HepG2 (cell line): ENCODE measurements at regions not wholly inside any gene's neighbourhood (a gene's known extent, or its start where the extent isn't known, plus 50 kb on each side); places are given as distances from the start of the nearest gene placed in this dataset.

Experiments
- ATAC-seq: fragments of 200-7000 bp; cut with Tn5 transposase; 3 replicates; pipeline ENCODE4 v1.9.1; 2020; ENCODE audit warnings: mild to moderate bottlenecking, moderate library complexity
- BruUV-seq: library from RNA; stranded (reverse); fragments of 400-500 nt; replicated peaks from 2 replicates; lab custom pipeline; 2021; lab: Mats Ljungman, UMichigan
- CTCF ChIA-PET: fragments of 300-600 bp; formaldehyde crosslinking; extraction: SDS; loops from one replicate; lab custom pipeline; 2021; ENCODE audit warnings: low total read pairs, inconsistent platforms, low intra/inter-chr PET ratio; lab: Yijun Ruan, JAX
- POLR2A ChIA-PET: fragments of 350-600 bp; sonication (Branson Sonifier 250); formaldehyde crosslinking; loops from one replicate; lab custom pipeline; 2020; ENCODE audit warnings: antibody characterized with exemption, inconsistent platforms; lab: Yijun Ruan, JAX
- DNase-seq: peaks from one replicate; pipeline ENCODE4 v3.0.0-alpha.2; 2015; ENCODE audit warnings: low spot score
- FAIRE-seq: peaks from 3 replicates; lab custom pipeline; 2011; peaks lifted over from hg19 to GRCh38; lab: Jason Lieb, UNC
- H2AFZ ChIP-seq: one replicate; pipeline ENCODE4 v1.6.1; 2011; ENCODE audit warnings: low read length, inconsistent platforms
- H3K27ac ChIP-seq: fragments of 300-600 bp; 3 replicates; pipeline ENCODE4 v1.8.0; 2011; ENCODE audit warnings: mixed run types, mild to moderate bottlenecking, mixed read lengths, low read length, inconsistent platforms; ENCODE audit not compliant: insufficient read depth; ENCODE audit errors: extremely low read length
- H3K27me3 ChIP-seq, 2 experiments: fragments of 200-600 bp in 1 of 2; 2 replicates in 1 of 2; 3 replicates in 1 of 2; pipeline versions ENCODE4 v1.6.0 to v1.8.0; 2011; ENCODE audit warnings: low read length in 2 of 2, mild to moderate bottlenecking in 2 of 2, moderate library complexity in 2 of 2, inconsistent platforms in 1 of 2; ENCODE audit not compliant: insufficient read depth in 2 of 2, control insufficient read depth in 1 of 2
- H3K36me3 ChIP-seq, 2 experiments: fragments of 200-600 bp in 1 of 2; replicated peaks in 1 of 2; 2 replicates in 1 of 2; 3 replicates in 1 of 2; pipeline versions ENCODE4 v1.5.1 to v1.8.0; 2011; ENCODE audit warnings: low read length in 2 of 2, inconsistent platforms in 1 of 2; ENCODE audit not compliant: insufficient read depth in 2 of 2, control insufficient read depth in 1 of 2
- H3K4me1 ChIP-seq: 2 replicates; pipeline ENCODE4 v1.5.1; 2012; ENCODE audit warnings: low read length, inconsistent platforms; ENCODE audit not compliant: insufficient read depth
- H3K4me2 ChIP-seq: 2 replicates; pipeline ENCODE4 v1.6.0; 2011; ENCODE audit warnings: low read depth, low read length, inconsistent platforms
- H3K4me3 ChIP-seq, 3 experiments: fragments of 200-600 bp in 1 of 3; sonication (generic), shearing (Covaris generic) in 1 of 3; replicated peaks in 1 of 3; 2 replicates each; pipeline ENCODE4 v1.5.1; 2011 to 2016; ENCODE audit warnings: low read length in 3 of 3, inconsistent platforms in 2 of 3, low read depth in 2 of 3, mild to moderate bottlenecking in 2 of 3, control low read depth in 1 of 3, mixed read lengths in 1 of 3; ENCODE audit not compliant: insufficient read depth in 1 of 3
- H3K79me2 ChIP-seq: one replicate; pipeline ENCODE4 v1.6.1; 2011; ENCODE audit warnings: low read length, inconsistent platforms; ENCODE audit not compliant: insufficient read depth
- H3K9ac ChIP-seq: 2 replicates; pipeline ENCODE4 v1.6.0; 2011; ENCODE audit warnings: mild to moderate bottlenecking, low read depth, low read length, inconsistent platforms; ENCODE audit not compliant: insufficient read depth
- H3K9me3 ChIP-seq: 2 replicates; pipeline ENCODE4 v1.5.1; 2012; ENCODE audit warnings: mild to moderate bottlenecking, low read length
- H4K20me1 ChIP-seq: 2 replicates; pipeline ENCODE4 v1.6.0; 2011; ENCODE audit warnings: inconsistent platforms, mild to moderate bottlenecking, low read length, moderate library complexity; ENCODE audit not compliant: insufficient read depth
- CBX1 ChIP-seq: IDR thresholded peaks from one replicate; pipeline ENCODE4 v1.6.1; 2016; ENCODE audit warnings: antibody characterized with exemption, low read depth
- HDAC6 ChIP-seq: fragments of 200-600 bp; sonication (generic); IDR thresholded peaks from 2 replicates; pipeline ENCODE4 v1.7.0; 2017; ENCODE audit warnings: mild to moderate bottlenecking, antibody characterized with exemption, low read length, low read depth
- KLF16 ChIP-seq, 2 experiments: sonication (generic) in 1 of 2; formaldehyde crosslinking in 1 of 2; IDR thresholded peaks; 2 replicates each; pipeline versions ENCODE4 v1.6.1 to v1.8.0; 2016 to 2023; ENCODE audit warnings: missing genetic modification reagents in 2 of 2, missing compliant biosample characterization in 1 of 2
- PPARG ChIP-seq: conservative IDR thresholded peaks from 2 replicates; pipeline ENCODE4 v1.6.1; 2016; ENCODE audit warnings: missing biosample characterization, missing genetic modification reagents
- RFXANK ChIP-seq: IDR thresholded peaks from 2 replicates; pipeline ENCODE4 v1.6.1; 2016
- SOX13 ChIP-seq, 3 experiments: fragments of 450-650 bp in 1 of 3; sonication (generic) in 1 of 3; formaldehyde crosslinking in 1 of 3; IDR thresholded peaks in 2 of 3; conservative IDR thresholded peaks in 1 of 3; 2 replicates each; pipeline versions ENCODE4 v1.5.0 to v1.6.1; 2016 to 2020; ENCODE audit warnings: antibody characterized with exemption in 1 of 3, mild to moderate bottlenecking in 1 of 3, missing compliant biosample characterization in 1 of 3, missing genetic modification reagents in 1 of 3, moderate library complexity in 1 of 3
- WGBS: methylation state at CpG from one replicate; pipeline ENCODE4 v1.1.6; 2017; ENCODE audit warnings: low lambda C conversion rate; 5-methylcytosine and 5-hydroxymethylcytosine counted together
- in situ Hi-C: cut with HindIII; loops from 2 replicates; pipeline ENCODE4 v1.10.0; 2017; ENCODE audit warnings: low pct_unique_long_range_greater_than_20kb; ENCODE audit not compliant: extremely low pct_ligation_motif_present
- intact Hi-C: fragments of 100-400 bp; cut with micrococcal nuclease; formaldehyde crosslinking; loops from one replicate; pipeline ENCODE4 v1.10.0; 2022; ENCODE audit not compliant: unreplicated experiment

DNA sequence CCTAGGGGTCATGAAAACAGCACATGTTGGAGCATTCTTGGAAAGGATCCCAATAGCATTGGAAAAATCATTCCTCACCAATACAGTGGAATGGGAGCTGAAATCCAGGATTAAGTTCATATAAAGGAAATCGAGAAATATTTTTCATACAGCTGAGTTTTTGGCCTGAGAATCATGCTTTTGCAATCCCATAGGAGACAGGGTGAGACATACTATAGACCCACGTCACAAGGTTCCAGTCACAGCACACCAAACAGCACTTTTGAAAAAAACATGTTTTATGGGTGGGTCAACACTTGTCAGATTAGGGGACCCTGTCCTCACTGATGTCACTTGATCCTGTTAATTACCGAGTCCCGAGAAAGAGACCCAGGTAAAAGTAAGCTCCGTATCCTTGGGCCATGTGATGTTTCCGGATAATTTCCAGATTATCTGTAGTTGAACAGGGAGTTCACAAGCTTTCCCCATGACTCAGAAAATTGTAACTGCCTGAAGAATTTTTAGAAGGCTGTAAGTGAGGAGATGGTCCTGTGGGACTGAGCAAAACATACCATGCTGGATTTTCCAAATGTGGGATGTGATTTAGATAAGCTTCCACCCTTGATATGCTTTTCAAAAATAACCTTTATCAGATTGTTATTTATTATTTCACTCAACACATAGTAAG is 80.9 kb upstream of the TLR3 start:
- CTCF ChIA-PET, result no interaction called here
- no peak for ATAC-seq
- WGBS, result 61% methylated on average over 6 of the region's 6 CpGs
- no peak for DNase-seq
- TF ChIP-seq CBX1, result no peak
- TF ChIP-seq PPARG (CRISPR knock-in tag), result no peak
- TF ChIP-seq KLF16 (CRISPR knock-in tag; IDR thresholded peaks at IDR 0.05), result no peak
- TF ChIP-seq SOX13 (IDR thresholded peaks at IDR 0.05), result no peak
- no peak for TF ChIP-seq SOX13 (CRISPR knock-in tag; conservative IDR thresholded peaks at IDR 0.05 in 1 of 2, IDR thresholded peaks at IDR 0.05 in 1 of 2)
- intact Hi-C loops (no loop called here), in situ Hi-C loops (no loop called here)
- no peak for FAIRE-seq
- H3K36me3 ChIP-seq, result no peaks in the 10 kb centered on the region
- no peak overlapping the region for H3K9ac ChIP-seq
- H4K20me1 ChIP-seq, result no peaks in the 10 kb centered on the region
- H3K4me2 ChIP-seq, result no peak overlapping the region
- no TSS peak for BruUV-seq
- H2AFZ ChIP-seq, result no peak overlapping the region
- no peaks in the 10 kb centered on the region; the same call in 1 of the 2 replicates for H3K9me3 ChIP-seq
- H3K4me1 ChIP-seq, result no peaks in the 10 kb centered on the region
- POLR2A ChIA-PET, result no interaction called here
- no peak overlapping the region for H3K4me3 ChIP-seq
- H3K79me2 ChIP-seq, result no peaks in the 10 kb centered on the region
- no peak overlapping the region for H3K27ac ChIP-seq
- H3K27me3 ChIP-seq, result no peaks in the 10 kb centered on the region

DNA sequence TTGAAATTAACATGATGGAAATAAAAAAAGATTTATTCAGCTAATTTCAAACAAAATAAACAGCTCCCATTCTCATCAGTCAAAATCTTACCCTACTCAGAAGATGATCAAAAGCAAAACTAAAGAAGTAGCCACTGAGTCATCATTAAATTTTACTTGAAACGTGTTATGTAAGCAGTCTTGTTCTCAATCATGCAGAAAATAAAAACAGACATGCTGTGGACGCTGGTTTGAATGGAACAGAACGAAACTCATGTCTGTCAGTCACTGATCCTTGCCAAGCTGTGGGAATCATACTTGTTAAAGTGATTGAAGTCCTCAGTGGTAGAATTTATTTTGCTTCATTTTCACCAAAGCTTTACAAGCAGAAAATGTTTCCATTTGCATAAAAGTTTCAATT is 77.2 kb upstream of the TLR3 start:
- no peaks in the 10 kb centered on the region; a peak in 1 of 5 replicates for H3K27me3 ChIP-seq
- CTCF ChIA-PET, result no interaction called here
- TF ChIP-seq RFXANK, result no peak
- no peak for TF ChIP-seq HDAC6

More for the DNA sequence above, 77.2 kb upstream of the TLR3 start:
- FAIRE-seq (no peak), DNase-seq (no peak), ATAC-seq (no peak)
- in situ Hi-C loops (no loop called here), intact Hi-C loops (no loop called here)
- no peaks in the 10 kb centered on the region for H3K36me3 ChIP-seq
- no peak overlapping the region for H2AFZ ChIP-seq
- WGBS, result 3% methylated on average over 3 of the region's 3 CpGs
- H3K4me2 ChIP-seq, result no peak overlapping the region
- no peak overlapping the region for H3K4me3 ChIP-seq
- H3K9me3 ChIP-seq, result no peaks in the 10 kb centered on the region
- no peaks in the 10 kb centered on the region for H4K20me1 ChIP-seq
- H3K9ac ChIP-seq, result no peak overlapping the region
- no TSS peak for BruUV-seq
- POLR2A ChIA-PET, result no interaction called here
- H3K79me2 ChIP-seq, result no peaks in the 10 kb centered on the region
- H3K27ac ChIP-seq, result no peak overlapping the region
- no peaks in the 10 kb centered on the region for H3K4me1 ChIP-seq
